RPMI7951 (cell line): ENCODE measurements at regions not wholly inside any gene's neighbourhood (a gene's known extent, or its start where the extent isn't known, plus 50 kb on each side); places are given as distances from the start of the nearest gene placed in this dataset.

ENCODE experiments used
- DNase-seq: peaks from one replicate; pipeline ENCODE4 v3.0.0-alpha.2; 2012; ENCODE audit warnings: low read depth

GRCh38 chr6:71481011-71481410 is 192.4 kb downstream of the OGFRL1 start:
- peak; percentile 15 for DNase-seq

GRCh38 chr6:71481801-71482200 is 193.2 kb downstream of the OGFRL1 start:
- DNase-seq = no peak

- DNase-seq = peak; percentile 47
Measured at GRCh38 chr6:71482742-71483141, 194.1 kb downstream of the OGFRL1 start.

- DNase-seq = peak; percentile 73
Measured at GRCh38 chr6:71486461-71486860, 197.8 kb downstream of the OGFRL1 start.

GRCh38 chr6:71488186-71488585 is 199.6 kb downstream of the OGFRL1 start:
- DNase-seq = no peak

- DNase-seq = peak; percentile 90
Measured at GRCh38 chr6:71489736-71490135, 201.1 kb downstream of the OGFRL1 start.

GRCh38 chr6:71490876-71491275 is 202.3 kb downstream of the OGFRL1 start:
- no peak for DNase-seq

- no peak for DNase-seq
Measured at GRCh38 chr6:71491844-71492243, 203.2 kb downstream of the OGFRL1 start.

GRCh38 chr6:71492668-71493067 is 204.1 kb downstream of the OGFRL1 start:
- no peak for DNase-seq

- peak; percentile 57 for DNase-seq
Measured at GRCh38 chr6:71496018-71496721, 207.6 kb downstream of the OGFRL1 start.

- DNase-seq = peak; percentile 25
Measured at GRCh38 chr6:71496722-71497033, 208.1 kb downstream of the OGFRL1 start.

- DNase-seq = no peak
Measured at GRCh38 chr6:71498638-71499037, 210.0 kb downstream of the OGFRL1 start.

GRCh38 chr6:71499667-71500066 is 211.1 kb downstream of the OGFRL1 start:
- DNase-seq = no peak

- no peak for DNase-seq
Measured at GRCh38 chr6:71502168-71502567, 213.6 kb downstream of the OGFRL1 start.

GRCh38 chr6:71502956-71503355 is 214.3 kb downstream of the OGFRL1 start:
- peak; percentile 27 for DNase-seq

GRCh38 chr6:71507183-71507582 is 218.6 kb downstream of the OGFRL1 start:
- no peak for DNase-seq

- no peak for DNase-seq
Measured at GRCh38 chr6:71509191-71510005, 220.8 kb downstream of the OGFRL1 start.

- peak; percentile 77 for DNase-seq
Measured at GRCh38 chr6:71510057-71510713, 221.6 kb downstream of the OGFRL1 start.

- no peak for DNase-seq
Measured at GRCh38 chr6:71510856-71511255, 222.2 kb downstream of the OGFRL1 start.

- no peak for DNase-seq
Measured at GRCh38 chr6:71512256-71512655, 223.6 kb downstream of the OGFRL1 start.

GRCh38 chr6:71513036-71513435 is 224.4 kb downstream of the OGFRL1 start:
- DNase-seq = no peak

- no peak for DNase-seq
Measured at GRCh38 chr6:71523548-71523947, 234.9 kb downstream of the OGFRL1 start.

GRCh38 chr6:71524201-71524600 is 235.6 kb downstream of the OGFRL1 start:
- no peak for DNase-seq
